ENCODE measurements at regions not wholly inside any gene's neighbourhood (a gene's known extent, or its start where the extent isn't known, plus 50 kb on each side); places are given as distances from the start of the nearest gene placed in this dataset.
"Not testable (repeated sequence)": the region's sequence is repeated elsewhere in the genome, so short reads cannot be mapped to it uniquely, and the experiment has no call there.

DNA sequence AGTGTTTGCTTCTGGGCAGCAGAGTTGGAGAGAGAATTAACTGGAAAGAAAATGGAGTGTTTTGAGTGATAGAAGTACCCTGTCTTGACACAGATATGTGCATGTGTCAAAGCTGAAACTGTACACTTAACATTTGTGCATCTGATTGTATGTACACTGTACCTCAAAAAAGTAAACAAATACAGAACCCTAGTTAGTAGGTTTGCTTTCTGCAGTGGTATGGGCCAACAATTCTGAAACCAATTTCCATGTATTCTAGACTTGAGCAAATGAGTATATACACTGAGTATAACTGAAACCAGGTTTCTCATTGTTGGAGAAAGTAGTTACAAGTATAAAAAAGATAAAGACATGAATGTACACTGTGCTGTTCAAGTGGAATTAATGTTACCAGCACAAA, 52.4 kb downstream of the ELAPOR2 start:
- POLR2A ChIA-PET, result no interaction called here
- H3K27ac Mint-ChIP-seq, result no peak overlapping the region
- H3K4me3 Mint-ChIP-seq, result no peak overlapping the region
- H3K9me3 Mint-ChIP-seq, result no peaks in the 10 kb centered on the region
- no peaks in the 10 kb centered on the region for H3K4me1 Mint-ChIP-seq
- DNase-seq, result no peak
- ATAC-seq (ENCODE audit: low read depth), result no peak
- no peaks in the 10 kb centered on the region for H3K36me3 Mint-ChIP-seq
- peaks cover 2% of the 10 kb centered on the region for H3K27me3 Mint-ChIP-seq

DNA sequence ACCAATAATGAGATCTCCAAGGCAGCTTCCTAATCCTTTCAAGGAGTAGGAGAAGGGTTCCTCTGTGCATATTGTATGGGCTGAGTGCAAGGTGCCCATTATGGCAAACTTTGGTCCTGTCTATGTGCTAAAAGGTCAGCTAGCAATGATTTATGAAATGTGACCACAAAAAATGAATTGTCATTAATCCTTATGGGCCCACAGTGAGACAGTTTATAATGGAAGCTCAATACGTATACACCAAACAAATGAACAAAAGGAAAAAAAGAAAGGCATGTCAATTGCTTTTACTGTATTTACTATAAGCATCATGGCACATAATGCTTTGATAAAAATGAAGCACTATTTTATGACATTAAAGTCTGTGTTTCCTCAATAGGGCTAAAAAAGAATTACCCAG, 54.5 kb downstream of the ELAPOR2 start:
- POLR2A ChIA-PET, result no interaction called here
- H3K4me3 Mint-ChIP-seq, result no peak overlapping the region
- no peaks in the 10 kb centered on the region for H3K36me3 Mint-ChIP-seq
- H3K4me1 Mint-ChIP-seq, result peaks cover 3% of the 10 kb centered on the region
- no peak for DNase-seq
- no peak for ATAC-seq (ENCODE audit: low read depth)
- H3K9me3 Mint-ChIP-seq, result no peaks in the 10 kb centered on the region
- H3K27ac Mint-ChIP-seq, result no peak overlapping the region
- H3K27me3 Mint-ChIP-seq, result peaks cover 2% of the 10 kb centered on the region

DNA sequence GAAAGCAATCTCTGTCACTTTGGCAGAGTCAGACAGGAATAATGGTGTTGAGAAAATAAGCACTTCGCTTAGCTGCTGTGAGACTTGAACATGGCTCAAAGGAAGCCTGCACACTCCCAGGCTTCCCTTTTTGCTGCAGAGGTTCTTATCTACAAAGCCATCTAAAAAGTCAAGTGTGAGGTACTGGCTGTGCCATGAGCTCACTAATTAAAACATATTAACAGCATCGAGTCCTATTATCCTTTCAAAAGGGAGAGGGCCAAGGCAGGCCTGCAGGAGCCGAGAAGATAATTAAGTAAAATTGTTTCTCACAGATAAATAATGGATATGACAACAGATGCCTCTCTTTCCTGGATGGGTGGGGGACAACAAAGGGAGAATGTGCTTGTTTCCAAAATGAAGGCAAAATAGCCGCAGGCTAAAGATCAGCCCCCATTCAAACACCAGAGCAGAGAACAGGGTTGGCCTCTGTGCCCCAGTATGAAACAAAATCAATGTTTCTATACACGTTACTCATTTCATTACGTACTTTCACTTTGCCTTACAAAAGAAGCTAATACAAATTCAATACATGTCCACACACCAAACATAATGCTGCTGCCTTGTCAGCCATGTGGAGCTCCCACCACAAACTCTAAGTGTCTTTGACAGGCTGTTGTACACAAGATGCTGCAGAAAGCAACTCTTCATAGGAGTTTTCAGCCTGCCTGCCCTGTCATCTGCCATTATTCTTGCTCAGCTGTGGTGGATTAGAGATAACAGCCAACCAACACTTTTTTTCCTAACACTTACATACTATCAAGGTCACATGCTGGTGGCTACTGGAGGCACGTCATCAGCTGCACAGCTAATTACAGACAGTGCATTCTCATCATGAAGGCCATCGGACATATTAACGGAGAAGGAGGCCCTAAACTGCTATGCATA, 55.3 kb downstream of the ELAPOR2 start:
- DNase-seq (no peak), ATAC-seq (ENCODE audit: low read depth) (no peak)
- POLR2A ChIA-PET, result no interaction called here
- Mint-ChIP-seq H3K4me1 (peaks cover 3% of the 10 kb centered on the region), H3K4me3 (no peak overlapping the region), H3K9me3 (no peaks in the 10 kb centered on the region), H3K36me3 (no peaks in the 10 kb centered on the region), H3K27me3 (peaks cover under 1% of the 10 kb centered on the region), H3K27ac (no peak overlapping the region)

DNA sequence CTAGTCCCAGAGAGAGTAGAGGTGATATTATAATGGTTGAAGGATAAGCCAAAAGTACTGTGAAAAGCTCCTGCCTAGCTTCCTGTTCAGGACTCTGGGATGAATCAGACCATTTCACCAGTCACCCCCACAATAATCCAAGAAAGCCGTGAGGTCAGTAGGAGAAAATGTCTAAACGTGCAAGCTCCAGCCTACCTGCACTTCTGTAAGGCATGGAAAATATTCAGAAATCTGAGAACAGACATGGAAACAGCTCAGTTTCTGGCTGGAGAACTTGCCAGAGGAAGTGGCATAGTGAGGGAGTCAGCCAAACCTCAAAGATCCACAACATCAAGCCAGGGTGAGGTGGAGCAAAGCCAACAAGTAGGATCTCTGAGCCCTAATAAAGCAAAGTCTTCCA, 58.2 kb downstream of the ELAPOR2 start:
- Mint-ChIP-seq H3K36me3 (no peaks in the 10 kb centered on the region), H3K4me1 (peaks cover 3% of the 10 kb centered on the region), H3K27me3 (no peaks in the 10 kb centered on the region), H3K27ac (no peak overlapping the region), H3K9me3 (no peaks in the 10 kb centered on the region), H3K4me3 (no peak overlapping the region)
- DNase-seq, result no peak
- ATAC-seq (ENCODE audit: low read depth), result no peak
- POLR2A ChIA-PET, result no interaction called here

DNA sequence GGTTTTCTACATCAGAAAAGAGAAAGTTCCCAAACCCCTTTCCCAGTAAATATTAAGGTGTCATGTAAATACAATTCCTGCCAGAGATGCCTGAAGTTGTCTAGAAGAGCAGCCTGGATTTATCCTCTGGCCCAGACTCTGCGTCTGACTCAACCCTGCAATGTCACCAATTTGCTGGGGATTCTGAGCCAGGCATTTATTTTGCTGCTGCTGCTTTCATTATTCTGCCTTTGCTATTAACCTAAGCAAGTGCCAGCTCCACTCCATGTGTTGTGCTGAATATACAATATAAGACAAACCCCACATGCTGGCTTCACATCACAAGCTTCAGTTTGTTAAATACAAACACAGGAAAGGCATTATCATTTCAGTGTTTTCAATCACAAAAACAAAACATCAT, 59.1 kb downstream of the ELAPOR2 start:
- POLR2A ChIA-PET, result no interaction called here
- DNase-seq (no peak), ATAC-seq (ENCODE audit: low read depth) (no peak)
- H3K36me3 Mint-ChIP-seq, result no peaks in the 10 kb centered on the region
- H3K9me3 Mint-ChIP-seq, result no peaks in the 10 kb centered on the region
- no peak overlapping the region for H3K4me3 Mint-ChIP-seq
- no peak overlapping the region for H3K27ac Mint-ChIP-seq
- no peaks in the 10 kb centered on the region for H3K27me3 Mint-ChIP-seq
- H3K4me1 Mint-ChIP-seq, result peaks cover 3% of the 10 kb centered on the region

DNA sequence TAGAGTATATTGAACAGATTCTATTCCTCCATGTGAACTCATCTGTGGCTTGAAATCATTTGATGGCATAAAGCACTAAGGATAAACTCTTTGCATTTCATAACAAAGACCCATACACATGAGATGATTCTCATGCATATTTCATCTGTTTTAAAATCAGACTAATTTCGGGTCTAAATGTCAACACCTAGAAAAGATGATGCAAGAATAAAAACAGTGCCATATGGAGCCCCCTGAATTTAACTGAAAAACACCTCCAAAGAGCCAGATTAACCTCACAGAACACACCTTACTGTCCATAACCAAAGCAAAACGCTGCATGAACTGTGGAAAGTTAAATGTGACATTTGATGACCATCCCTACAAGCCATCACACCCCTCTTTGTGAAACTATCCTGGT, 59.7 kb downstream of the ELAPOR2 start:
- no peak overlapping the region for H3K27ac Mint-ChIP-seq
- peaks cover 3% of the 10 kb centered on the region for H3K4me1 Mint-ChIP-seq
- H3K36me3 Mint-ChIP-seq, result no peaks in the 10 kb centered on the region
- POLR2A ChIA-PET, result no interaction called here
- no peak overlapping the region for H3K4me3 Mint-ChIP-seq
- ATAC-seq (ENCODE audit: low read depth) (no peak), DNase-seq (no peak)
- H3K9me3 Mint-ChIP-seq, result no peaks in the 10 kb centered on the region
- H3K27me3 Mint-ChIP-seq, result no peaks in the 10 kb centered on the region

DNA sequence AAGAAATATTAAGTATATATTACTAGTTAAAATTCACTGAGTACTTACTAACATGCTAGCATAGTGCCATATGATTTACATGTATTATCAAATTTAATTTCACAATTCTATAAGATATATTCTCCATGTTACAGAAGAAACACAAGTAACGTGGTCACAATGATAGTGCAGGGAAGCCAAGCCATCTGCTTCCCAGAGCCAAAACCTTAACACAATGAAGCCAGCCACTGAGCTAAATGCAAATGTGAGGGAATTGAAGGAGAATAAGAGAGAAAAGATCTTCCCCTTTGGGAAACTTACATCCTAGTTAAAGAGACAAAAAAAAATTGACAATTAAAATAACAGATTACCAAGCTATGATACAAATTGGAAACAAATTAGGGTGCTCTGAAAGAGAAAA, 63.6 kb downstream of the ELAPOR2 start:
- no peak for ATAC-seq (ENCODE audit: low read depth)
- no peak overlapping the region for H3K27ac Mint-ChIP-seq
- no peaks in the 10 kb centered on the region for H3K4me1 Mint-ChIP-seq
- DNase-seq, result no peak
- H3K4me3 Mint-ChIP-seq, result no peak overlapping the region
- POLR2A ChIA-PET, result no interaction called here
- H3K9me3 Mint-ChIP-seq, result peaks cover 2% of the 10 kb centered on the region
- no peaks in the 10 kb centered on the region for H3K36me3 Mint-ChIP-seq
- peaks cover 2% of the 10 kb centered on the region for H3K27me3 Mint-ChIP-seq

DNA sequence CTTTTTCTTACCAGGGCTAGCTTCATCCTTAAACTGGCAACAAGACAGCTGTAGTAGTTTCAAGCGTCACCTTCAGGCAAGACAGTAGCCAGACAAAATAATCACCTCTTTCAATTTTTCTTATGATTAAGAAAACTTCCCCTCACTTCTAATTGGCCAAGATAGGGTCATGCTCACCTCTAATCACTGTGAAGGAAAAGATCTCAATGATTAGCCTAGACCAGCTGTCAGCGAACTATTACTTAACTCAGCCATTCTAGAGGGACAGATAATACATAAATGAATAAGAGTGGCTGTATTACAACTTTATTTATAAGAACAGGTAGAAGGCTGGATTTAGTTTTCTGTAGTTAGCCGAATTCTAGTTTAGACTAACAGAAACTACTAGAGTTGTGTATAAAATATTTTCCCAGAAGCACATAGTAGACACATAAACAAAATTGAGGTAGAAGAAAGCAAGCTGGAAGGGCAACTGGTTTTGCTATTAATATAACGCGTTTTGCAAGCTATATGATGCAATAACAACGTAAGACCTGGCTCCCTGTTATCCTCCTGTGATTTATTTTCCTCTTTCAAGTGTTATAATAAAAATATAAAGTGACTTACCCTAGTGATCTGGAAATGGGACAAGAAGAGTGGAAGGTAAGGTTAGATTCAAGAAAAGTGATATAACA, 64.3 kb downstream of the ELAPOR2 start:
- no peak for ATAC-seq (ENCODE audit: low read depth)
- Mint-ChIP-seq H3K27me3 (peaks cover 2% of the 10 kb centered on the region), H3K36me3 (no peaks in the 10 kb centered on the region), H3K4me1 (no peaks in the 10 kb centered on the region), H3K9me3 (peaks cover 2% of the 10 kb centered on the region), H3K4me3 (no peak overlapping the region), H3K27ac (no peak overlapping the region)
- POLR2A ChIA-PET, result no interaction called here
- no peak for DNase-seq

DNA sequence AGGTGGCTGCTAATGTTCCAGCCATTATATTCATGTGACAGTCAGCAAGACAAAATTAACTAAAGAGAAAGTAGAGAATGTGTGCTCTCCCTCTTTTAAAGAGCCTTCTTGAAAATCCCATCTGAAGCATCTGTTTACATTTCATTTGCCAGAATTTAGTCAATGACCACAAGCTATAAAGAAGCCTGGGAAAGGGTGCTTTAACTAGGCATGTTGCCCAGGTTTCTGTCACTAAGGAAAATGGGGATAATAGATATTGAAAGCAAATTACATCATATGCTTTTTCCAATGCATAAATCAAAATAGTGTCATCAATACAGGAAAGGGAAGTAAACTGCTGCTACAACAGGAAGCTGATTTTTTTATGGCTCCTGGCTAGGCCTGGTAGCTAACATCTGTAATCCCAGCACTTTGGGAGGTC, 67.7 kb downstream of the ELAPOR2 start:
- Mint-ChIP-seq H3K27ac (no peak overlapping the region), H3K9me3 (peaks cover 3% of the 10 kb centered on the region), H3K4me3 (no peak overlapping the region), H3K4me1 (no peaks in the 10 kb centered on the region), H3K27me3 (peaks cover 2% of the 10 kb centered on the region), H3K36me3 (no peaks in the 10 kb centered on the region)
- POLR2A ChIA-PET, result no interaction called here
- DNase-seq, result no peak
- no peak for ATAC-seq (ENCODE audit: low read depth)

DNA sequence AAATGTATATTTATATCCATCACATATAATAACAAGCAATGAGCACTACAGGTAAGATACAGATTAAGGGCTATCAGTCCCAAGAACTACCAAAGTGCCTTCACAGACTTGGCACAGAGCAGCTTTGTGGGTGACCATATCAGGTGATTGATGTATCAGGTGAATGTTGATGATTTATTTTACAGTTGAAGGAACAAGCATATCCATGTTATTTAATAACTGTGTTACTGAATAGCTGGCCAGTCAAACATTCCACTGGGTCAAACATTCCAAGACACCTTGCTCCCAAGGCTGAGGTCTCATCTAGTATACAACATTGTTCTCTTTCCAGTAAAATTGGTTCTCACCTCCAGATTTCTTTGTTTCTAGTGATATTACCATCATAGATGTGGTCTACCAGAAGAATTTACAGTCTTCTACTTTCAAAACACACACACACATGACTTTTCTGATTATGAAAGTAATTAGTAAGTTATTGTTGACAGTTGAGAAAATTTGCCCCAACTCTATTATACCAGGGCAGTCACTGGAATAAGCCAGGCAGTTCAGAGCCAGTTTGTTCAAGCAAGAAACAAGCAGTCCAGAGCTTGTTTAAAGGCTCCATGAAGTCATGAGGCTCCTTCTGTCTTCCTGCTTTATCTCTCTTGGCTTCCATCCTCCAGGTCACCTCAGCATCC, 68.2 kb downstream of the ELAPOR2 start:
- DNase-seq, result no peak
- Mint-ChIP-seq H3K4me1 (no peaks in the 10 kb centered on the region), H3K27ac (no peak overlapping the region), H3K9me3 (peaks cover 3% of the 10 kb centered on the region), H3K36me3 (no peaks in the 10 kb centered on the region), H3K4me3 (no peak overlapping the region), H3K27me3 (peaks cover 2% of the 10 kb centered on the region)
- POLR2A ChIA-PET, result no interaction called here
- no peak for ATAC-seq (ENCODE audit: low read depth)

DNA sequence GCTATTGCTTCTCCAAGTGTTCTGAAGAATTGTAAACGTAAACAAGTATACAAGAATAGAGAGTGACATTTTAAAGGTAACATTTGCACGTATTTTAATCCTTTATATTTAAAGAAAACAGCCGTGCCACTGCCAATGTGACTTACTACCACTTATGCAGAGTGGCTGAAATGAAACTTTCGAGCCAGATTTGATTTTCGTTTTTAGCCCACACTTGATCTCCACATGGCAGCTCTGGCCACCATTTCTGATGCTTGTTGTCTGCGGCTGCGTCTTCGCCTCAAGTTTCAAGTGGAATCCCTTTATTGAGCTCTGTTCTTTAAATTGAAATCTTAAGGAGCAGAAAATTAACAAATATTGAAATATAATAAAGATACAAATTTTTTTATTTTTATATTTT, 70.0 kb downstream of the ELAPOR2 start:
- peaks cover 11% of the 10 kb centered on the region for H3K9me3 Mint-ChIP-seq
- DNase-seq, result no peak

DNA sequence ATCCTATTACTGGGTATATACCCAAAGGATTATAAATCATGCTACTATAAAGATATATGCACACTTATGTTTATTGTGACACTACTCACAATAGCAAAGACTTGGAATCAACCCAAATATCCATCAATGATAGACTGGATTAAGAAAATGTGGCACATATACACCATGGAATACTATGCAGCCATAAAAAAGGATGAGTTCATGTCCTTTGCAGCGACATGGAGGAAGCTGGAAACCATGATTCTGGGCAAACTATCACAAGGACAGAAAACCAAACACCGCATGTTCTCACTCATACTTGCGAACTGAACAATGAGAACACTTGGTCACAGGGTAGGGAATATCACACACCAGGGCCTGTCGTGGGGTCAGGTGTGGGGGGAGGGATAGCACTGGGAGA, 71.6 kb downstream of the ELAPOR2 start:
- POLR2A ChIA-PET; DNase-seq; H3K4me3 Mint-ChIP-seq; ATAC-seq (ENCODE audit: low read depth); H3K4me1 Mint-ChIP-seq; H3K36me3 Mint-ChIP-seq; H3K27ac Mint-ChIP-seq; H3K27me3 Mint-ChIP-seq: not testable (repeated sequence)
- peaks cover 16% of the 10 kb centered on the region for H3K9me3 Mint-ChIP-seq

More for the DNA sequence above, 70.0 kb downstream of the ELAPOR2 start:
- Mint-ChIP-seq H3K4me3 (no peak overlapping the region), H3K27me3 (peaks cover 2% of the 10 kb centered on the region), H3K36me3 (no peaks in the 10 kb centered on the region), H3K27ac (no peak overlapping the region), H3K4me1 (no peaks in the 10 kb centered on the region)
- POLR2A ChIA-PET, result no interaction called here
- ATAC-seq (ENCODE audit: low read depth), result no peak

DNA sequence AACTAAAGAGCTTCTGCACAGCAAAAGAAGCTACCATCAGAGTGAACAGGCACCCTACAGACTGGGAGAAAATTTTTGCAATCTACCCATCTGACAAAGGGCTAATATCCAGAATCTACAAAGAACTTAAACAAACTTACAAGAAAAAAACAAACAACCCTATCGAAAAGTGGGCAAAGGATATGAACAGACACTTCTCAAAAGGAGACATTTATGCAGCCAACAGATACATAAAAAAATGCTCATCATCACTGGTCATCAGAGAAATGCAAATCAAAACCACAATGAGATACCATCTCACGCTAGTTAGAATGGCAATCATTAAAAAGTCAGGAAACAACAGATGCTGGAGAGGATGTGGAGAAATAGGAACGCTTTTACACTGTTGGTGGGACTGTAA, 72.1 kb downstream of the ELAPOR2 start:
- H3K27ac Mint-ChIP-seq; H3K27me3 Mint-ChIP-seq; H3K4me1 Mint-ChIP-seq; H3K36me3 Mint-ChIP-seq; H3K4me3 Mint-ChIP-seq; DNase-seq; POLR2A ChIA-PET; ATAC-seq (ENCODE audit: low read depth): not testable (repeated sequence)
- peaks cover 17% of the 10 kb centered on the region for H3K9me3 Mint-ChIP-seq

DNA sequence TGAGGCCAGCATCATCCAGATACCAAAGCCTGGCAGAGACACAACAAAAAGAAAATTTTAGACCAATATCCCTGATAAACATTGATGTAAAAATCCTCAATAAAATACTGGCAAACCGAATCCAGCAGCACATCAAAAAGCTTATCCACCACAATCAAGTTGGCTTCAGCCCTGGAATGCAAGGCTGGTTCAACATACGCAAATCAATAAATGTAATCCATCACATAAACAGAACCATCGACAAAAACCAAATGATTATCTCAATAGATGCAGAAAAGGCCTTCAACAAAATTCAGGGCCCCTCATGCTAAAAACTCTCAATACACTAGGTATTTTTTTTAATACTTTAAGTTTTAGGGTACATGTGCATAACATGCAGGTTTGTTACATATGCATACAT, 74.1 kb downstream of the ELAPOR2 start:
- peaks cover 15% of the 10 kb centered on the region for H3K9me3 Mint-ChIP-seq
- H3K4me3 Mint-ChIP-seq; H3K27ac Mint-ChIP-seq; H3K4me1 Mint-ChIP-seq; ATAC-seq (ENCODE audit: low read depth); H3K27me3 Mint-ChIP-seq; DNase-seq; POLR2A ChIA-PET; H3K36me3 Mint-ChIP-seq: not testable (repeated sequence)
